HT-29 (cell line): ENCODE measurements at regions not wholly inside any gene's neighbourhood (a gene's known extent, or its start where the extent isn't known, plus 50 kb on each side); places are given as distances from the start of the nearest gene placed in this dataset.
"Not testable (repeated sequence)": the region's sequence is repeated elsewhere in the genome, so short reads cannot be mapped to it uniquely, and the experiment has no call there.

ENCODE experiments used
- DNase-seq: peaks from one replicate; pipeline ENCODE4 v3.0.0-alpha.2; 2015; ENCODE audit warnings: low spot score

DNA sequence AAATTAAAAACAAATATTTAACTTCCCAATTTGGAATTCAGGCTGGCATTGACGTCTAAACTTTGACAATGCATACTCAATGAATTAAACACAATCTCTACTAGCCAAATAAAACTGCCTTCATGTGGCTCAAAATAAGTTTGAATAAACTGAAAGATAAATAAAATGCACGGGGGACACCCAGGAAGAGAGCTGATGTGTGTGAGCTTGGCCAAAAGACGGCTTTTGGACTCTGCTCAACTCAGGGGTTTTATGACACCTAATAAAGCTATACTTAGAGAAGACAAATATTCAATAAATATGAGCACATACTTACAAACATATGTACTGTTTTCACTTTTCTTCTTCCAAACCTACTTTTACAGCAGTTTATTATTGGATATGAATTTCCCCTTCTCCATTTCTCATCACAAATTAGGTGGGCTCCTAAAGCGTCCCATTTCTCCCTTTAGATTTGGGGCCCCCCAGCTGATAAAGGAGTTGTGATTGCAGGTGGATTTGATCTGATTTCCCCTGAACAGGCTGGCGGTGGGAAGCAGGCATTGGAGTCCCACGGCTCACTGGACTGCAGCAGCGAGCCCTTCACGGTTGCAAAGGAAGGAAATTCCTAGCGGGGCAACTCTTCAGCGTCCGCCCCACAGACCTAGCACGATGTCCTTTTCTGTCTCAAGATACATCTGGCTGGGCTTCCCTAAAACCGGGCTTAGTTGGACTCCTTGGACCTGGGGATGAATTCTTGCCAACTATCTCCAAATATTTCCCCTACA, 79.6 kb downstream of the INSIG1 start:
- no peak for DNase-seq

DNA sequence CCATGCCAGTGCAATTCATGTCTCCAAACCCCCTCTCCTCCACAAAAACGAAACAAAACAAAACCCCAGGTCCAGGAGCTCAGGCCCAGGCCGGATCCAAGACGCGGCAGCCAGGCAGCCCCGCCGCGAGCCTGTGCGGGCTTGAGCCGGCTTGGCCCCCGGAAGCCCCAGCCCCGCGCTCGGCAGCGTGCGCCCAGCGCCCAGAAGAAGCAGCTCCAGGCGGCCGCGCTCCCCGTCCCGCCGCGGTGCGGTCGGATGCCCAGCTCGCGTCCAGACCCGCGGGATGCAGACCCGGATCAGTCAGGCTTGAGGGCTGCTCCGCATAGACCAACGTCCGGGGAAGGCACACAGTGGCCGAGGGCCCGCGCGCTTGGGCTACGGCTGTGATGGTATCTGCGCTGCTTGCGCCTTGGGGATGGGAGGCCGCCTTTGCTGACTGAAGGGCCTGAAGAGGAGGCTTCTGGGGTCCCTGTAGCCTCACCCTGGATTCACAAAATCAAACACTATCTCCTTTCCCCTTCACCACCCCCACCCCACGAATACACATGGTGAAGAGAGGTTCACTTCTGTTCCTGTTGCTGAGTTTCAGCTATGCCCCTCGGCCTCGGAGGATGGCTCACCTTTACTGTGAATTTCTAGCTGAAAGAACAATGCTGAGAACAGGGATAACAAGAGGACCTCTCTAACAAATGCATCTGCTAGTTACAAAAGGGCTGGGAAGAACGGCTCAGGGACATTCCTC, 79.9 kb upstream of the EN2 start:
- no peak for DNase-seq

DNA sequence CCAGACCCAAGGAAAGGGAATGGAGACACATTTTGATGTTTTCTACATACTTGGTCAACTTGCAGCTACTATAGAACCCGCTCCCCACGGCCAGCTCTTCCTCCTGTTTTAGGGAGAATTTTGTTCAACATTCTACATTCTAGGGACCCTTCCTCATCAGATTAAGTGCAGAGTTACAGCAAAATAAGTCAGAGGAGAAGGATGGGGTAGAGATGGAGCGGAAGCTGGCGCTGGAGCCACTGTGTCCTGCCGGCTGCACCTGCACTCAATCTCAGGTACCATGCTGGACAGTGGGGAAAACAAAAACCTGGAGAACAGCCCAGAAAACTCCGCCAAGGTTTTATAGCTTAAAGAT, 79.4 kb upstream of the EN2 start:
- no peak for DNase-seq

DNA sequence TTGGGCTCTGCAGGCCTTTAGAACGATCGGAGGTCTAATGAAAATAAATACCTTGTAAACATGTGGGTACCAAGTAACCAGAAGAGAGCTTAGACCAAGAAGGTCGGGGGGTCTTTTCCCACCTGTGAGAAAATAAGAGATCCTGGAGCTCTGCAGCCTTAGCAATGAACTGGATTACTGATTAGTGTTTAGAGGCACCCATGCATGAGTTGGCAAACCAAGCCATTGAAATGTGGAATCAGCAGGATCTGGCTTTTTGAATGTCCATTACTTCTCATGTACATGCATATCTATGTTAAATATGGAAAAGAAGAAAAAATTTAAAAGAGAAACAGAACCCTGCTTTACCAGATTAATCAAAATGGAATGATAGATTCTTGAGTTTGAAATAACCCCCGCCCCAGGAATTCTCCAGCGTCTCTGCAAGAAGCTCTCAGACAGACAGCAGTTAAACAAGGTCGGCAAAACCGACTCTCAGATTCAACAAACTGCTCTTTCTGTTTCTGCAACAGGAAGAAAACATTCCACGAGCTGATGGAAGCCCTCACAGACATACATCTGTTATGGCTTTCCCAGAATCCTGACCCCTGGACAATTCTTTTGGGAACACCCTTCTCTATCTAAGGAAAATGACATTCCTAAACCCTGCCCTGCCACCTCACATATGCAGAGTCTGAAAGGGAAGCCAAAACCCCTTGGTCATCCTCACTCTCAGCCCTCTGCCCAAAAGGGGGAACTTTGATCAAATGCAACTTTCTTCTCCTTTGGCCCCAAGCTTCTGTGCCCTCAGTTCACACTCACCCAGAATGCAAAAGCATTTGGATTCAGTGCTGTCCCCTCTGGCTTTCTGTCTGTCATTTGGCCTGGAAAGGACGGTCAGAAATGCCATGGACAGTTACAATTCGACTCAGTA, 78.7 kb upstream of the EN2 start:
- no peak for DNase-seq

DNA sequence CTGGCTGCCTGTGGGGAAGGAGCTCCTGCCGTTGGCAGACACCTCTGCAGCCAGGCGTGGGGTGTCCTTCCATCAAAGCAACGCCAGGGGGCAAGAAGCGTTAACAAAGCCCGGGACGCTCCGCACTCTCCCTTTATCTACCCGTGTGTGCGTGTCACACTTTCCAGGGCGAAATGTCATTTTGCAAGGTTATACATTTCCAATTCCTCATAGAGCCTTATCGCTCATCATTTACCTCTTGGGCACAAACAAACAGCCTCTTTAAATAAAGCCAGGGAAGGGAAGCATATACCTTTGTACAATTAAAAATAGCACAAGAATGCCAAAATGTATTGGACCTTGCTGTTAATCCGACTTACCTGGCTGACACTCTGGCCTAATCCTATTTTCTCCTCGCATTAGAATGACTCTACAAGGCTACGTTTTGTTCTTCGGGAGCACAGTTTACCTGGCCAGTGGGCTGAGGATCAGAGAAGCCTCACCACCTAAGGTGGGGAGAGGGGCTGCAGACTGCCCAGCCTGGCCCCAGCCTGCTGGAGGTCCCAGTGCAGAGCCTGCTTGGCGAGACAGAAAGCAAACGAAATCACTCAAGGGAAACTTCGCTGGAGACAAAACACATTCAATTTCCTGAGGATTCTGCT, 77.6 kb upstream of the EN2 start:
- DNase-seq = peak; percentile 84

DNA sequence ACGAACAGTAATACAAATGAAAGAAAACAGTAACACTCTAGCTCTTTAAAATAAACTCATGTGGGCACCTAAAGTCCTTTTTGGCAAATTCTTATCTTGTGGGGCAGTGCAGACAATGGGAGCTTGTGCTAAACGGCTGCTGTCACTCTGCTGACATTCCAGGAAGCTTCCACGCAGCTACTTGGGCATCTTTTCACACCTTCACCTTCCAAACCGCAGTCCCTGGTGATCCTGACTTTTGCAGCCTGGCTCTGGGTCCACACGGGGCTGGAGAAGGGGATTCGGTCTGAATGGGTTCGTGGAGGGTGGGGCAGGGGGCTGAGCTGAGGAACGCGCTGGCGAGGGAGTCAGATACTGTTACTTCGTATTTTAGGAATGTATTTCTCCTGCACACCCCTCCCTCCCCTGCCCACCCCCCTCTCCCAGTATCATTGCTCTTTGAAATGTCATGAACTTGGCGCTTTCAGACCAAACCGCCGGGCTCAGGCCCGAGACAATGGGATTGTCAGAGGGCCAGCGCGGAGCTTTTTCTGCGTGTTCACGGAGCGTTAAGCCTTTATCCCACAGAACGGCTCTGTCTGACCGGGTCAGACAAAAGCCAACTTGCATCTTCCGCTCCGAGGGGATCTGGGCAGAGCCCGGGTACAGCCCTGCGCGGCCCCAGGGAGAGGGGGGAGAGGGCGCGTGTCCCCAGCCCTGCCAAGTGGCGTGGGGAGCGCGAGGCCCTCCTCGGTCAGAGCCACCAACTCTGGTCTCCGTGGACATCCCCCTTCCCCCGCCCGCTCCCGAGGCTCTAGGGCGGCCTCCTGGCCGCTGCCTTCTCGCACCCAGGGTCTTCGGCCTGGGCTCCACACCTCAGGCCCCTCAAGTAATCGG, 76.7 kb upstream of the EN2 start:
- DNase-seq = no peak

DNA sequence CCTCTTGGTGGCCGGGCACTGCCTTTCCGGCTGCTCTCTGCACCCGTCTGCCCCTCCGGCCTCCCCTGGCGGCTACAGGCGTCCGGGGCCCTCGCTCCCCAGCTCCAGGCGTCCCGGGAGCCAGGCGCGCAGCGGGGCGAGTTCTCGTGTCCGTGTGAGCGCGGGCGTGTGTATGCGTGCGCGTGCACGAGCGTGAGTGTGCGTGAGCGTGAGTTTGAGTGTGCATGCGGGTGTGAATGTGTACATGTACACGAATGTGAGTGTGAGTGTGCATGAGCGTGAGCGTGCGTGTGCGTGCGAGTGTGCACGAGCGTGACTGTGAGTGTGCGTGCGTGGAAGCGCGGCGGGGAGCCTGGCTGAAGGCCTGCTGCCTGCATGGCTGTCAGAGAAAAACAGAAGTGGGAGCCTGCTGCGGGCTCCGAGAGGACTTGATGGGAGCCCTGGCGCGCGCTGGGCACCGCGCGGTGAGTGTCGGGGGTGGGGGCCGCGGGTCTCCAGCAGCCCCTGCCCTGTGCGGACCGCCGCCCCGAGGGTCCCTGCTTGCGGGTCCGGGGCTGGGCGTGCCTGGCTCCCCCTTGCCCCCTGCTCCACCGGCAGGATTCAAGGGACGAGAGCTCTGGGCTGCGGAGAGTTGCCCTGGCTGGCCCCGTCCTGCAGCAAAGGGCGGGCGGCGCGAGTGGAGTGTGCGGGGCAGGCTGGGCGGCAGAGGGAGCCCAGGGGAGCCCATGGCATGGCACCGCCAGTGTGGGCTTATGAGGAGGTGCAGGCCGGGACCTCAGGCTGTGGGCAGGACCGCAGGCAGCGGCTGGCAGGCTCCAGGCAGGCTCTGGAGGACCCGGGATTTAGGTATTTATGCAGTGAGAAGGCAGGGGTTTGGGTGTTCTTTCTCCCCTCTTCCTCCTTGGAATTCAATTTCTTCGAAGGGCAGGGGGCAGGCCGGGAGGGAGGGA, 75.8 kb upstream of the EN2 start:
- no peak for DNase-seq

DNA sequence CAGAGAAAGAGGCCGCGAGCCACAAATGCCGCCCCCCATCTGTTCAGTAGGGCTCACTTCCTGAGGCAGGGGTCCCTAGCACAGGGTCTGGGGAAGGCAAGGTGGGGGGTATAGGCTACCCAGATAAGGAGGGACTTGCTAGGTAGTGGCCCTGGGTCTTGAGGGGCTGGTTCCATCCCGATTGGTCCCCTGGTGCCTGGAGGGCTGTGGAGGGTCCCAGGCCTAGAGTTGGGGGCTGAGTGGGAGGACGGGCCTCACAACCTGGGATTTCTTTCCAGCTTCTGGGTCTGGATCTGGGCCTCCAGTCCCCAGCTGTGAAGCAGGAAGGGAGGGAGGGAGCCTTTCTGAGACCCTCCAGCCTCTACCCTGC, 75.1 kb upstream of the EN2 start:
- no peak for DNase-seq

DNA sequence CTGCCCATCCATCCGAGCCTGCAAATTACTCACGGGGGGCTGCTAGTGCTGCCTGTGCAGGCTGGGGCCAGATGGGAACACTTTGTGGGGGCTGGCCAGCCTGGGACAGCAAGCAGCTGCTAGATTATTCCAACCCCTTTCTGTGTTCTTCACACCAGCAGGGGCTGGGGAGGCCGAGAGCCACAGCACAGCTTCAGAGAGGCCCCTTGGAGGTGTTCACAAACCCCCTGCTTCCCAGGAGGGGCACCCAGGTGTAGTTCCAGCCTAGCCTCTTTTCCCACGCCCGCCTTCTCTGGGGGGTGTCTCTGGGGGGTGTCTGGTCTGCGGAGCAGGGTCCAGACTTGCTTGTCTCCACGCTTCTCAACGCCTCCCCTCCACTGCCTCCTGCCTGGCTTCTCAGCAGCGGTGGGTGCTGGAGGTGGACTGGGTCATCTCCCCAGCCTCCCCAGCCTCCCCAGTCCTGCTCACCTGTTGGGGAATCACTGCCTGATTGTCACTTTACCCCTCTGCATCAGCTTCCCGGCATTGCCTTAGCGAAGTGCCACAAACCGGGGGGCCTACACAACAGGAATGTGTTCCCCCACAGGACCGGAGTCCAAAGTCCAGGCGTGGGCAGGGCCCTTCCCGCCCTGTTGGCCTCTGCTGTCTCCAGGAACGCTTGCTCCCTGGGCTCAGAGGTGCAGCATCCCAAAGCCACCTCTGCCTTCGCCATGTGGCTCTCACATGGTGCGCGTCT, 74.0 kb upstream of the EN2 start:
- no peak for DNase-seq

DNA sequence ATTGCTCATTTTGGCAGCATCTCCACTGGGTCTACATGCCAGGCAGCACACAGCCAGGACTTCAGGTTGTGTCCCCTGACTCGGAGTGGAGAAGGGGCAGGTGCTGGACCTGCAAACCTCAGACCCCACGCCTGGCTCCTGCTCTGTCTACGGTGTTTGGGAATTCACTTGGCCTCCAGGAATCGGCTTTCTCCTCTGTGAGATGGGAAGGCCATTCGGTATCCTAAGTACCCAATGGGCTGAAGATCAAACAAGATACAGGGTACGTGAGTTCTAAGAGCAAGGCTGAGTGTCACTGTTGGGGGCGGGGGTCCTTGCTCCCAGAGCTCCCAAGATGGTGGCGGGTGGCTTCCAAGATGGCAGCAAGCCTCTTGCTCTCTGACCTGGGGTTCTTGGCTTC, 73.2 kb upstream of the EN2 start:
- DNase-seq = no peak

DNA sequence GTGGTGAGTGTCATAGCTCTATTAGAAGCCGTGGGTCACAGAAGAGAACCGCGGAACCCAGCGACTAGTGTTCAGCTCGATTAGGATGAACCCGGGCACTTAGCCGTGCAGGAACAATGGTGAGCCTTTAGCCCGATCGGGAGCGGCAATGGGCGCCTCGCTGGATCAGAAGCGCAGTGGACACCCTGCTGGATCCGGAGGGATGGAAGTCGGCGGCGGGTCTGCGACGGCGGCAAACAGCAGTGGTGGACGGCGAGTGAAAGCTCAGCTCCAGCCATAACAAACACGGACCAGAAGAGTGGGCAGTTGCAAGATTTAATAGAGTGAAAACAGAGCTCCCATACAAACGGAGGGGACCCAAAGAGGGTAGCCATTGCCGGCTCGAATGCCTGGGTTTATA, 72.7 kb upstream of the EN2 start:
- not testable (repeated sequence) for DNase-seq

DNA sequence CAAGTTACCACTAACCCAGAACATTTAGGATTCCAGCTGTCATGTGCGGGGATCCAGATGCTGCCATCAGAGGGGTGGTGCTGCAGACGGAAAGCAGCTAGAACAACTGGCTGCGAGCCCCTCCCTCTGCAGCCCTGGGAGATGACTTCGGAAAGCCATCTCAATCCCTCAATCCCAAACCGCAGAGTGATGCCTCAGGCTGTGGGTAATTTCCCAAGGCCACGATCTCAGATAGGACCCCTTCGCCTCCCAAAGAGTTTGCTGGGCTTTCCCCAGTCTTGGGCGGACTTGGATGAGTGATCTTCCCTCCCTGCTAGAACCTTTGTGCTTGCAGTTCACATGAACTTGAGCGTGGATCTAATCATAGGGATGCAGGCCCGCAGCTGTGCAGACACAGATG, 71.3 kb upstream of the EN2 start:
- no peak for DNase-seq

DNA sequence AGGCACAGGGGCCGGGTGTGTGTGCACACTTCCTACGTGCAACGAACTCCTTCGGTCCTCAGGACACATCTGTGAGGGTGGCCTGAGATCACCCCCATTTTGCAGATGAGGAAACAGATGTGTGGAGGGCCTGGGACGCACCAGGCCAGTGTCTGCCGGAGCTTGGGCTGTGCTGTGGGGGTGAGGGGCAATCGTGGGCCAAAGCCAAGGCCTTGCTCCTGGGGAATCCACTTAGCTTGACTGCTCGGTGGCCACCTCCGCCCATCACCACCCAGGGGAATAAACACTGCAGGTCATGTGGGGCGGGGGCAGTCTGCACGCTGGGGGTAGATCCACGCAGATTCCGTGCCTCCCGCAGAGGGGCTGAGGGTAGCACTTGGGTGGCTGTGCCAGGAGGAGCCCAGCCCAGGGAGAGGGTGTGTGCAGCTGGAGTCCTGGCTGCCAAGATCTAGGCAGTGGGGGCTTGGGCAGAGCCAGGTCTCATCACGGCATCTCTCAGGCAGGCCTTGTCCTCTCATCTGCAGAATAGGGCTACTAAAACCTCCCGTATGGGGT, 70.8 kb upstream of the EN2 start:
- no peak for DNase-seq

DNA sequence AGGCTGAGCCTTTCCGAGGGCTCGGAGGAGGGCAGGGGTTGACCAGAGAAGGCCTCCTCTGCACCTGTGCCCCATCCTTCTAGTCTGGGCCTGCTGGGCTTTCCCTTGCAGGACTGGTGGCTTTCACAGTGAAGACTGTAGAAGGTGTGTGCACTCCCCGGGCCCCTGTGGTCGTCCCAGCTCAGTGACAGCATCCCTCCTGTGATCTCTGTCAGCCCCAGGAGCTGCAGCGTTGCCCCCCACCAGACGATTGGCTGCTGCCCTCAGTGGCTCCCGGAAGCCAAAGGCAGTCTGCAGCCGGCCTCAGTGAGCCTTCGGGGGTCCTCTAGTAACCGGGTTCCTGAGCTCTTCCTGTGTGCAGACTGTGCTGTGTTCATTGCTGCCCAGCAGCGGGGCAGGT, 69.4 kb upstream of the EN2 start:
- no peak for DNase-seq

DNA sequence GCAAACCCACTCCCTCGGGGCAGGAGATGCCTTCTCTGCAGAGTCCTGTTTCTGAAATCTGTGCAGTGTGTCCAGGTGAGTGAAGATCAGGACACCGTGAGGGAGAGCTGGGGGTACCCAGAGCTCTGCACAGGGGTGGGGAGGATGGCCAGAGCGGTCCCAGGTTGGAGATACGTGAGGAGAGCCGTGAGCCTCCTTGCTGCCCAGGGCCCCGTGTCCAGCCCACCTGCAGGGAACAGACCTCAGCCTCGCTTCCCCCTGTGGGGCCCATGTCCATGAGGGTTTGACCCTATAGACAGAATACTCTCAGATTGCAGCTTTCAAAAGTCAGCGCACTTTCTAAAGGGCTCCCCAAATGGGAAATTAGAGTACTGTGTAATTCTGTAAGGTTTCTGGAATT, 66.5 kb upstream of the EN2 start:
- DNase-seq = no peak

DNA sequence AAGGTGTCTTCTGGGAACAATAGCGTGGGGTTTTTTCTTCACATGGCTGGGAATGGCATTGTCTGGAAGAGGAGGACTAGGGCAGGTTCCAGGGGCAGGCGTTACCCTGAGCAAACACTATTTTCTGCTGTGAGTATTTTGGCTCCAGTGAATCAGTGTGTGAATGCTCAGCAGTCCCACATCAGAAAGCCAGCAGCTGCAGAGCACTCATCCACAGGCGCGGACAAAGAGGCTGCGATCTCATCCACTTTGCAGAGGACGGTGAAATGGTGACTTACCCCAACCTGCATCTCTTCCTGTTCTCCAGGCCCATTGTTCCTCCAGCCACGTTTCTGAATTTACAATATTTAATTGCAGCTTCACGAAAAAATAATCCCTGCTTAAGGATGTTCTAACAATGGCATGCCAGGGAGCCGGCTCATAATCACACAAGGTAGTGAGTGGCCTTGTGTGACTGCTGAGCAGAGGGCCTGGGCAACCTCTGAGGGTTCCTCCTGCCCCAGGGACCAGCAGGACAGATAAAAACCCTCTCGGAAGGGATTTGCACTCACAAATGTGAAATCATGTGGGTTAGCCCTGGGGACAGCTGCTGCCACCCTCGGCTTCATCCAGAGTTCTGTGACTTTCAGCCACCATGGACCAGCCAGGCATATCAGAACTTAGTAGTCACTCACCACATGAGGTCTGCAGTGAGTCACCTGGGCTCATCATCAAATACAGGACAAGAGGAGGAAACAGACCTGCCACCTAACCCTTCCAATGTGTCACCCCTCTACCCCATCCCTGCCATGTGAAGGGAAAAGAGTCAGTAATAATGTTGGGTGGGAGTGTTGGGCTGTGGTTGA, 65.0 kb upstream of the EN2 start:
- no peak for DNase-seq

DNA sequence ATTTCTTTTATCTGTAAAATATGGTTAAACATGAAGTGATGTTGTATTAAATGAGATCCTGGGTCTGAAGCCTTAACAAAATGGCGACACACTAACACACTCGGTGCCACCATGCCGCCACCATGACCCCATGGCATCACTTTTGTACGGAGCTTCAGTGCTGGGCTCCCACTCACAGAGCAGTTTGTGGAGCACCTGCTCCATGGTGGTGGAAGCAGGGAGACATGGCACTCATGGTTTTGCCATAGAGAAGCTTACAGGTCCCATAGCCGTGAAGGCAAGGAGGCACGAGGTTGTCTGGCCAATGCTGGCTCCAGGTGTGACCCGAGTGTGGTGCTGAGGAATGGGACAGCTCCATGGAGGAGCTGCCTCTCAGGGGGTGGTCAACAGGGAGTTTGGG, 63.5 kb upstream of the EN2 start:
- DNase-seq = no peak
